Activated CD4-positive, CD25-positive, alpha-beta regulatory T cell treated with anti-CD3 and anti-CD28 coated beads, Interleukin-2, amount 50 U/mL, for 16 hours (primary cell): ENCODE measurements at regions not wholly inside any gene's neighbourhood (a gene's known extent, or its start where the extent isn't known, plus 50 kb on each side); places are given as distances from the start of the nearest gene placed in this dataset.

Experiments
- DNase-seq: peaks from one replicate; pipeline ENCODE4 v3.0.0-alpha.2; 2020; ENCODE audit warnings: low read depth, low spot score

- no peak for DNase-seq
These were observed 355.0 kb downstream of the RAB28 start for GRCh38 chr4:13129095-13129494.

- DNase-seq, result no peak
These were observed 356.9 kb downstream of the RAB28 start for GRCh38 chr4:13126976-13127910.

GRCh38 chr4:13118633-13119032 is 365.5 kb downstream of the RAB28 start:
- DNase-seq, result no peak

- DNase-seq, result no peak
These were observed 367.0 kb downstream of the RAB28 start for GRCh38 chr4:13117185-13117584.

DNA sequence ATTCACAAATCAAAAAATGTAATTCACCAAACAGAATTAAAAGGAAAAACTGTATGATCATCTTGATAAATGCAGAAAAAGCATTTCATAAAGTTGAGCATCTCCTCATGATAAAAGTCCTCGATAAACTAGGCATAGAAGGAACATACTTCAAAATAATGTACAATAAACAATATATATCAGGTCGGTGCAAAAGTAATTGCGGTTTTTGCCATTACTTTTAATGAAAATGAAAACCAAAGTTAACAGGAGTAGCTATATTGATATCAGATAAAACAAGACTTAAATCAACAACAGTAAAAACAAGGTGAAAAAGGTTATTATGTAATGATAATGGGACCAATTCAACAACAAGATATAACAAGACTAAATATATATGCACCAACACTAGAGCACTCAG is 372.1 kb downstream of the RAB28 start:
- no peak for DNase-seq

GRCh38 chr4:13109536-13109935 is 374.6 kb downstream of the RAB28 start:
- DNase-seq, result no peak

DNA sequence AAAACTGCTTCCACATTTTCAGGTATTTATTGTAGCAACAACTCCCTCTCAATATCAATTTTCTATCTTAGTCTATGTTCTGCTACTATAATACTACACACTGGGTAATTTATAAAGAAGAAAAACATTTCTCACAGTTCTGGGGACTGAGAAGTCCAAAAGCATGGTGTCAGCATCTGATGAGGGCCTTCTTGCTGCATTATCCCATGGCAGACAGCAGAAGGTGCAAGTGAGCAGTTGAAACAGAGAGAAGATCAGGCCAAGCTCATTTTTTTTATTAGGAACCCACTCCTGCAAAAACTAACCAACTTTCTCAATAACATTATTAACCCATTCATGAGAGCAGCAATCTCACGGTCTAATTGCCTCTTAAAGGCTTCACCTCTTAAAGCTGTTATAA is 376.0 kb downstream of the RAB28 start:
- no peak for DNase-seq

DNA sequence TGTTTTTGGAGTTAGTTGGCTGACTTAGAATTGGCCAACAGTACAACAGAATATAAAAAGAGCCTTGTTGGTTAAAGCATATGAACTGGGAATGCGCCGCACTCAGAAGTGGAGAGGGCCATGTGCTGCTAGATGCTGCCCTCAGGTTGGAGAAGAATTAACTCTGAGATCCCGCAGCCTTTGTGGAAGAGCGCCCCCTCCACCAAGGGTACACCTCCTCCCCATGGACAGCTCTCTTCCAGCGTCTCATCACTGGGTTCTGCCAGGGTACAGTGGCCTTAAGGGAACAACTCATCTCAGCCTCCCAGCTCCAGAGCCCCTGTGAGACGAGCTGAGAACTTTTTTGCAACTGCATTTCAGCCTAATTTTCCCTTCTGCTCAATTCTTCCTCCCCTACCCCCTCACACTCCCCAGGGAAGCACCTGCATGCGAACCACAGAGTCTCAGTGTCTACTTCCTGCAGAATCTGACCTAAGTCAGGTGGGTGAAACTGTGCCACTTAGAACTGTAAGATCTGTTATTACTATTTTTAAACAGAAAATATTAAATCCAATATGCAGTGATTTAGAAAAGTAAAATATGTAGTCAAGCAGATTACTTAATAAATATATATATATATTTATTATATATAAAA is 380.6 kb downstream of the RAB28 start:
- no peak for DNase-seq

DNA sequence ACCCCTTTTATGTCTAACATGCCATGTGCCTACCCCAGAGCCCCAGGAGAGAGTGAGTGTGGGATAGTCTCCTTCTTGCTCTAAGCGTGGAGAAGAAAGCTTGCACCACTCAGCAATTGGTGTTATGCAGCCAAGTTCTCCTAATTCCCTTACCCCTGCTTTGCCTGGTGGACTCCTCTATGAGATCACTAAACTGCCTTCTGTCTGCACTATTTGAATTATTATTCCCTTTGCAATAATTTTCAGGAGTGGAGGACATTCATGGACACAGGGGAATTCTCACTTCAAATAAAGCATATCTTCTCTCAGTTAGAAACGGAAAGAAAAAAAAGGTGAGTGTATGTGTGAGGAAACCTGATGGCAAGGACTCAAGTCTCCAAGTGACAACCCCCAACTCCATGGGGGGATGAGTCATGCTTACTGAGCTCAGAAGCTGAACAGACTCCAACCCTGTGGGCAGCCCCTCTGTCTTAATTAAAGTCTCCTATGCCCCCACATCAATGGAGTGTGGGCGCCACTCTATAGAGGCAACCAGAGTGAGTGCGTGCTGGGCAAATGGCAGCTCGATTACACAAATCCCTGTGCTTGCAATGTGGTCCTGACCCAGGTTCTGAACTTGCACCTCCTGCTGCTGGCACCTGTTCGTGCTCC is 381.9 kb downstream of the RAB28 start:
- DNase-seq, result no peak

DNA sequence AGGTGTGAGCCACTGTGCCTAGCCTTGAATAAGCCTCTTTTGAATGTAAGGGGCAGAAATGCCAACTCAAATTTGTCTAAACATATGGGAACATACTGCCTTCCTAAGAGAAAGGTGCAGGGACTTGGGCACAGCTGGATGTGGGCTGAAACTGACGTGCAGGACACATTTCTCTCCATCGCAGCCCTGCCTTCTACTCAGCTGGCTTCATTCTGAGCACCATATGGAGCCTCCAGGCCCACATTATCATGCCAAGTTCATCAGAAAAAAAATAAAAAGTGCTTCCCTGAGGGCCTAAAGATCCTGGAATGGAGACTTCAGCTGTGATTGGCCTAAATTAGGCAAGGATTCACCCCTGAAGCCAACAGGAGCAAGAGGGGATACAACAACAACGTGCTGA is 386.2 kb downstream of the RAB28 start:
- DNase-seq, result no peak

DNA sequence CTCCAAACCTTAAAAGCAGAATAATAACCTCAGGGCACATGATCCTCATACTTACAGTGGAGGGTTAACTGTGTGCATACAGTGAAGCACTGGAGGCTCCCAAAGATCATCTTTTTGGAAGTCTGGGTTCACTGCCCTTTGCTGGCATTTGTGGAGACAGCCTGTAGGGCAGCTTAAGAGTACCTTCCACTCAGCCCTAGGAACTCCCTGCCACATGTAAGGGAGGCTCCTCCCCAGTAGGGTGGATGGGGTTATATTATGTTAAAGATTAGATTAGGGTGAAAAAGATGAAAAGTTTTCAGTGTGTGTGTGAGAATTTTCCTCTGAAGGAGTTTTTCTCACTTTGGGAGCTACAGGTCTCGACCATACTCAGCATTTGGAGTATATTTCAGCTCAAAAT is 388.4 kb downstream of the RAB28 start:
- no peak for DNase-seq

- no peak for DNase-seq
These were observed 391.0 kb downstream of the RAB28 start for GRCh38 chr4:13093170-13093569.

- DNase-seq, result no peak
These were observed 391.4 kb downstream of the RAB28 start for GRCh38 chr4:13092702-13093101.

DNA sequence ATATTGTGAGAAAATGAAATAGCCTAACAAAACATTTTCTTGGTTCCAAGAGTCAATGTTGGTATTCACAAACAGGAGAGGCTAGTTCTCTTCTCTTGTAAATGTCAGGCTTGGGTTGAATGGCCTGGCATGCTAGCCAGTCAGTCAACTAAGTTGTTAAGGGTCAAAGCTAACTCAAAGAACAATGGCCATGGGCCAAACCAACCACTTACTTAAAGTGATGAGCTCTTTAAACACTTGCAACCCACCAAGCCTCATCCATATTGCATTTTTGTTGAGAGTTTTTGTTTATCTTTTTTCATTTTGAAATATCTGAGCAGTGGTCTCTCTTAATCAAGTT is 394.5 kb downstream of the RAB28 start:
- DNase-seq, result no peak

DNA sequence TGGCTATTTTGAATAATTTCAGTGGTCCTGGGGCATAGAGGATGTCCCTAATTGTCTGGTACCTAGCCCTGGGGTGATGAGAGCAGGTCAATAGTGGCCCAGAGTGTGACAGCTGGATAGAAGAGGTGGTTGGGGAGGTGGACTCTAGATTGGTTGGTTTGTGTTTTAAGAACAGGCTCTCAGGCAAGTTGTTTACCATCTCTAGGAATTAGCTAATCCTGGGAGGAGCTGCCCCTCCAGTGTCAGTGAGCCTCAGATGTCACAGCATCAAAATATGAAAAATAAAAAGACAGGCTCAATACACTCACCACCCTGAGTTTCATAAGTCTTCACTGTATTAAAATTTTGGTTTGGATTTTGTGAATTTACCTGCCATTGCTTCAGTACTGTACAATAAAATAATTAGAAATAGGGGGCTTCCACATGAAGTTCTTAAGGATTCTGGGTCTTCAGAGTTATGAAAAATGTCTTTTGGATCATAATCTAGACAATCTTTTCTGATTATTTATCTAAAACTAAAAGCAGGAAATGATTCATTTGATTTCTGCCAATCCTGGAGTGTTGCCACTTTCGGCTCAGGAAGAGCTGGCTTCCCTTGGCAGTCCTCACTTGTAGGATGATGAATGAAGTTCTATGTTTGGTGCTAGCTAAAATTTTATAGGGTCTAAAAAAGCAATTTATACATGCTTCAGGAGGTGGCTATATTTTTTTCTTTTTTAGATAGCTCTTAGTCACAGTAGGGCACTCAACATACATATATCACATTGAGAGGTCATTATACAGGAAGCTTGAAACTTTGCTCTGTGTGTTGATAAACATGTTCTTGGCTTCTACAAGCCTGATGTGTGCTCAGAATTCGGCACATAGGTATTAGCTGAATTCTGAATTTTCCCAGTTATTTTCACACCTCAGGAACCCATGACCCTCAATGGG is 395.1 kb downstream of the RAB28 start:
- DNase-seq, result no peak

DNA sequence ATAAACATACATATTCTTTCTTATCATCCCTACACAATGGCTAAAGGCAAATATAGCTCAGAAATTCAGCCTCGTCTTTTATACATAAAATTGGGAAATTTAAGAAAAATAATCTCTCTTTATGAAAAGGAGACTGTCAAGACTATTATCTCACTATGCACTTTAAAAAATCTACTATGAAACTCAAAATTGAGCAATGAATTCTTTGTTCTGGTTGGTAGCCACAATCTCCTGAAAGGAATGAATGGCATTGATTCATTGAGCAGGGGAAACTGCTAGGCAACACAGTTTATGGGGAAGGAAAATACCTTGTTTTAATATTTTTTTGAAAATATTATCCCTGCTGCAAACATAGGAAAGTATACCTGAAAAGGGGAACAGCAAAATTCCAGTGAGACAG is 397.1 kb downstream of the RAB28 start:
- no peak for DNase-seq

GRCh38 chr4:13084210-13084609 is 399.9 kb downstream of the RAB28 start:
- DNase-seq, result no peak

GRCh38 chr4:13081830-13082229 is 402.3 kb downstream of the RAB28 start:
- no peak for DNase-seq

DNA sequence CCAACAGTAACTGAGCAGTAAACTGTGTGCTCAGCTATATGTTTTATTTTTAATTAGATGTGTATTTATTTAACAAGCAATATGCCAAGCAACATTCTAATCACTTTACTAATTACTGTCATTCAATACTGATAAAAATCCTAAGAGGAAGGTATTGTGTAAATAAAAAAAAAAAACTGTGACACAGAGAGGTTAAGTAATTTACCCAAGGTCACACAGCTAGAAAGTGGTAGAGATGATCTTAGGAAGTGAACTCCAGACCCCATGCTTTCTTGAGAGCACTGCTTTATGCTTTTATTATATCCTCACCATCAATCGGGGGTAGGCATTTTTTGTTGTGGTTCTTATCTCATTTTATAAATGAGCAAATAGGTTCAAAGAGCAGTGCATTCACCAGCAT is 417.1 kb downstream of the RAB28 start:
- DNase-seq, result no peak

GRCh38 chr4:13059019-13059418 is 425.1 kb downstream of the RAB28 start:
- DNase-seq, result no peak

GRCh38 chr4:13056630-13057189 is 427.4 kb downstream of the RAB28 start:
- DNase-seq, result no peak
